Immature natural killer cell (primary cell): ENCODE measurements at regions not wholly inside any gene's neighbourhood (a gene's known extent, or its start where the extent isn't known, plus 50 kb on each side); places are given as distances from the start of the nearest gene placed in this dataset.

ENCODE experiments used
- DNase-seq, 3 donors: peaks; one replicate each; pipeline ENCODE4 v3.0.0; 2022; ENCODE audit warnings: mixed read lengths in 1 of 3
- H3K27ac Mint-ChIP-seq, 6 donors: one replicate each; pipeline ENCODE4 v1.8.0; 2020; ENCODE audit warnings: mixed read lengths in 6 of 6, mild to moderate bottlenecking in 5 of 6, inconsistent platforms in 4 of 6, moderate library complexity in 3 of 6
- H3K27me3 Mint-ChIP-seq, 3 donors: one replicate each; pipeline ENCODE4 v1.8.0; 2020 to 2021; ENCODE audit warnings: low read depth in 3 of 3, mild to moderate bottlenecking in 3 of 3, mixed read lengths in 3 of 3, moderate library complexity in 3 of 3, inconsistent platforms in 1 of 3
- H3K36me3 Mint-ChIP-seq, 3 donors: one replicate each; pipeline ENCODE4 v1.8.0; 2020; ENCODE audit warnings: mixed read lengths in 3 of 3, inconsistent platforms in 2 of 3, mild to moderate bottlenecking in 2 of 3
- H3K4me1 Mint-ChIP-seq, 2 donors: one replicate each; pipeline ENCODE4 v1.8.0; 2020; ENCODE audit warnings: inconsistent platforms in 2 of 2, mild to moderate bottlenecking in 2 of 2, mixed read lengths in 2 of 2, moderate library complexity in 1 of 2
- H3K4me3 Mint-ChIP-seq, 5 donors: one replicate each; pipeline ENCODE4 v1.8.0; 2020; ENCODE audit warnings: mild to moderate bottlenecking in 5 of 5, mixed read lengths in 5 of 5, inconsistent platforms in 3 of 5, moderate library complexity in 3 of 5
- H3K9me3 Mint-ChIP-seq, 6 donors: one replicate each; pipeline ENCODE4 v1.8.0; 2020; ENCODE audit warnings: mild to moderate bottlenecking in 6 of 6, mixed read lengths in 6 of 6, inconsistent platforms in 4 of 6, moderate library complexity in 3 of 6

DNA sequence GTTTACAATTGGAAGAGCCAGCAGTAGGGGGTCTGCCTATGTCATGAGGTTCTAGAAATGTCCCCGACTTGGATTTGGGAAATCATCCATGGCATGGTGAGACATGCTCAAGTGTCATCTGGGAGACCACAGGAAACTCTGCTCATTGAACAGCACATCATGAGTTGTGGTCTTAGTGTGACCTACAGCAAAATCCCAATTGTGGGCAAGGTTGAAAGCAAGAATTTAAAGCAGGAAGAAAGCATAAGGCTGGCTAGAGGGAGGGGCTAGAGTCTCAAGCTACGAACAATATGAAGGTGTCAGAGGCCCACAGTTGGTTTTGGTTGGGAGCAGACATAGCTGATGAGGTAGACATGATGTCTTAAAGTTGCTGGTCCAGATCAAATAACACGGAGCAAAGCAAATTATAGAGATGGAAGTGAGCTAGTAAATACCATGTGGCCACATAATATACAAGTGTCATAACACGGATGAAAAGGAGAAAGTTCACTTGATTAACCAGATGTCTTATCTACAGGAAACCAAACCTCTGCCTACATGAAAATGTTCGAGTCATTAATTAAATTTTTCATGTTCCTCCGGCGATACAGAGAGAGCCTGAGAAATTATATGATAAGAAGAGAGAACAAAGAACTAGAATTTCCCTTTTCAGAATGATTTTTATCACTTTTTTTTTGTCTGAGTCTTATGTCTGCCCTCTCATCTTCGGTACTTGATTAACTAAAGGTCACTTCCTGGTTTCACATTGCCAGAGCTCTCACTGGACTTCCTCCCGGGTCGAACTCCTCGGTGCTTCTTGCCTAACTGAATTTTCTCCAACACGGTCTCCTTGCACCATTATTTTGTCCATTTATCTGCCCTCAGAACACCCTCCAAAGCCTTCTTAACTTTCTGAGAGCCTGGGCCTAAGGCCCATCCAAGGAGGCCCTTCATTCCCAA, 67.5 kb upstream of the DUSP10 start:
- H3K27ac Mint-ChIP-seq: peak overlapping the region; percentile 63 to 92 (median 81)
- H3K9me3 Mint-ChIP-seq: peaks cover 0 to 2% (median 0%) of the 10 kb centered on the region in 6 donors
- H3K4me3 Mint-ChIP-seq: peak overlapping the region; percentile 52 to 77 (median 61)
- H3K27me3 Mint-ChIP-seq: peaks cover 2 to 8% (median 3%) of the 10 kb centered on the region in 3 donors
- peak; percentile 55 to 66 (median 62) for DNase-seq
- H3K36me3 Mint-ChIP-seq: peaks cover 0 to 3% (median 0%) of the 10 kb centered on the region in 3 donors
- H3K4me1 Mint-ChIP-seq: peaks cover 33 to 38% of the 10 kb centered on the region in 2 donors

DNA sequence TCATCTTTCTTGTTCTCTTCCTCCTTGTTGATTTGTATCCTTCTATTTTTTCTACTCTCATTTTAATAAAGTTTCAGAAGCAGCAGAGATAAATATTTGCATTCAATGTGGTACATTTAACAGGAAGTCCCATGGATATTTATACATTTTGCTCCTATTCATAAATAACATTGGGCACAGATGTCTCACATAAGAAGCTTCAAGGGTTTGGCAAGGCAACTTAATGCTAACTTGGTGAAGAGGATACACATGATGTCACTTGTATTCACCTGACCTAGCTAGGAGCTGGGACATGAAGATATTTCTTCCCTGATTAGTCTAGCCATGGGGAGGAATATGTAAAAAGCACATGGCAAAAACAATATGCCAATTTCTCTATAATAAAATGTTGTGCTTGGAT, 65.1 kb upstream of the DUSP10 start:
- no peak for DNase-seq
- peaks cover 0 to 3% (median 0%) of the 10 kb centered on the region in 3 donors for H3K36me3 Mint-ChIP-seq
- peaks cover 0 to 2% (median 0%) of the 10 kb centered on the region in 6 donors for H3K9me3 Mint-ChIP-seq
- peak overlapping the region in 2 of 6 donors; percentile 1 to 3 for H3K27ac Mint-ChIP-seq
- no peak overlapping the region for H3K4me3 Mint-ChIP-seq
- H3K4me1 Mint-ChIP-seq: peaks cover 33 to 38% of the 10 kb centered on the region in 2 donors
- peaks cover 2 to 4% (median 3%) of the 10 kb centered on the region in 3 donors for H3K27me3 Mint-ChIP-seq

DNA sequence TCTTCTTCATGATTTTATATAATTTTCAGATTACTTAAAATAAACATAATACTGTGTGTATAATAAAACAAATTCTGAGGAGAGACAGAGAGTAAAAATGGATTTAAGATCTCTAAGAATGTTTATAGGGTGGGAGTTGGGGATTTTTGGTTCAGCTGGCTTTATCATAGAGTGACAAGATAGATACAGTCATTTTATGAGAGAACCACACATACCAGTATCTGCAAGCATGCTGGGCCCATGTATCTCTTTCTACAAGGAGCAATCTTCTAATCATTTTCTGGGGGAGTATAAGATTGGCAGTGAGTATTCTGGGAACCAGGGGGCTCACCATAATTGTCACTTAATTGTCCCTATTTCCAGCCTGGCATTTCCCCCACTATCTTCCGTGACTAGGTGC, 64.3 kb upstream of the DUSP10 start:
- H3K4me3 Mint-ChIP-seq: no peak overlapping the region
- no peak for DNase-seq
- peaks cover 2 to 3% (median 2%) of the 10 kb centered on the region in 3 donors for H3K27me3 Mint-ChIP-seq
- peaks cover 32 to 39% of the 10 kb centered on the region in 2 donors for H3K4me1 Mint-ChIP-seq
- peak overlapping the region in 2 of 6 donors; percentile 1 to 3 for H3K27ac Mint-ChIP-seq
- H3K36me3 Mint-ChIP-seq: peaks cover 0 to 3% (median 0%) of the 10 kb centered on the region in 3 donors
- H3K9me3 Mint-ChIP-seq: peaks cover 0 to 2% (median 0%) of the 10 kb centered on the region in 6 donors

GRCh38 chr1:221805121-221805520, 63.2 kb upstream of the DUSP10 start:
- Mint-ChIP-seq H3K4me1 (peaks cover 25 to 39% of the 10 kb centered on the region in 2 donors), H3K36me3 (peaks cover 0 to 1% (median 0%) of the 10 kb centered on the region in 3 donors), H3K4me3 (no peak overlapping the region), H3K27ac (peak overlapping the region in 1 of 6 donors; percentile 61), H3K9me3 (peaks cover 0 to 2% (median 0%) of the 10 kb centered on the region in 6 donors), H3K27me3 (peaks cover 2% of the 10 kb centered on the region in 3 donors)
- no peak for DNase-seq

DNA sequence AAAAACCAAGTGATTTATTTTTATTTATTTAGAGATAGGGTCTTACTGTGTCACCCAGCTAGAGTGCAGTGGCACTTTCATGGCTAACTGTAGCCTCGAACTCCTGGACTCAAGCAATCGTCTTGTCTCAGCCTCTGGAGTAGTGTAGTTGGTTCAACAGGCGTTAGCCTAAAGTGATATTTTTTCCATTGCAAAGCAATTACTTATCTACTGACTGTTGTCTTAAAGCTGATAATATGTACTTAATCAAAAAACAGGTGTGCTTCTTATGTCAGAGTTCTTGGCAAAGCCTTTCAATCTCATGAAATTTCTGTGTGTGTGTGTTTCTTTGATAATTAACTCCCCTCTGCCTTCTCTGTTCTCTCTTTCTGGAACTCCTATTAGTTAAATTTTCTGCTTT, 62.4 kb upstream of the DUSP10 start:
- Mint-ChIP-seq H3K36me3 (no peaks in the 10 kb centered on the region), H3K9me3 (peaks cover 0 to 2% (median 0%) of the 10 kb centered on the region in 6 donors), H3K27me3 (peaks cover 2% of the 10 kb centered on the region in 3 donors), H3K27ac (no peak overlapping the region), H3K4me1 (peaks cover 17 to 31% of the 10 kb centered on the region in 2 donors), H3K4me3 (no peak overlapping the region)
- no peak for DNase-seq

DNA sequence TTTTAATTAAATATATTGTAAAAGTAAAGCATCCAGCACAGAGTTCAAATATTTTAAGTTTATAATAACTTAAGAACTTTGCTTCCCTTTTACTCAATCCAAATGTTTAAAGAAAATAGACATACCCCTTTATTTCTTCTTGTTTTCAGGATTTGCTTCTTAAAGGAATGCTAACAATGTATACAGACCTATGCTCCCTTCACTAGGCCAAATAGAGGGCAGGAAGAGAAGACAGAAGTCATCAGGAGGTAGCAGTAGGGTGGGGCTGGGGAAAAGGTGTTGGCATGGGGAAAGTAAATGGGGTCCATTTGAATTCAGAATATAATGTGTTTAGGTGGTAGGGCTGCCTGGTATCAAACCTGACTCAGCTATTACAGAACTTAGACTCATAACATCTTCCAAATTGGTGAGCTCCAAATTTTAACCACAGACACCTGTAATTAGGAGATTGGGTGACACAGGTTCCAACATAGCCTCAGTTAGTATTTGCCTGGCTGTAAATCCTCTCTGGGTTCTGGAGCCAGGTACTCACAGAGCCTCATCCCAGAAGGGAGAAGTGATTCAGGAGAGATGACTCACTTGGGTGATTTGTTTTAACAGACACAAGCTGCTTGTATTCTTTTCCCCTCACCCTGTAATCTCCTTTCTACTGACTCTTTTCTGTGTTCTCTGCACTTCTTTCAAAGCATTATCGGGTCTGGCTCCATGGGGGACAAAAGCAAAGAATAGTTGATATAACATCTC, 60.1 kb upstream of the DUSP10 start:
- Mint-ChIP-seq H3K4me3 (no peak overlapping the region), H3K27ac (peak overlapping the region in 1 of 6 donors; percentile 17)

GRCh38 chr1:221801251-221801661, 59.4 kb upstream of the DUSP10 start:
- Mint-ChIP-seq H3K36me3 (no peaks in the 10 kb centered on the region), H3K27ac (peak overlapping the region in 3 of 6 donors; percentile 2 to 56 (median 14)), H3K4me1 (peaks cover 7 to 16% of the 10 kb centered on the region in 2 donors), H3K4me3 (no peak overlapping the region), H3K27me3 (peaks cover 0 to 2% (median 2%) of the 10 kb centered on the region in 3 donors), H3K9me3 (peaks cover 0 to 2% (median 0%) of the 10 kb centered on the region in 6 donors)
- DNase-seq: peak in 1 of 3 donors; percentile 26

More for the DNA sequence above, 60.1 kb upstream of the DUSP10 start:
- Mint-ChIP-seq H3K9me3 (peaks cover 0 to 2% (median 0%) of the 10 kb centered on the region in 6 donors), H3K27me3 (peaks cover 0 to 2% (median 2%) of the 10 kb centered on the region in 3 donors), H3K4me1 (peaks cover 7 to 16% of the 10 kb centered on the region in 2 donors), H3K36me3 (no peaks in the 10 kb centered on the region)
- no peak for DNase-seq

GRCh38 chr1:221800831-221801230, 58.9 kb upstream of the DUSP10 start:
- peak overlapping the region in 3 of 6 donors; percentile 2 to 56 (median 14) for H3K27ac Mint-ChIP-seq
- H3K4me1 Mint-ChIP-seq: peaks cover 7 to 16% of the 10 kb centered on the region in 2 donors
- H3K27me3 Mint-ChIP-seq: peaks cover 0 to 2% (median 2%) of the 10 kb centered on the region in 3 donors
- no peak overlapping the region for H3K4me3 Mint-ChIP-seq
- DNase-seq: no peak
- peaks cover 0 to 2% (median 0%) of the 10 kb centered on the region in 6 donors for H3K9me3 Mint-ChIP-seq
- no peaks in the 10 kb centered on the region for H3K36me3 Mint-ChIP-seq

DNA sequence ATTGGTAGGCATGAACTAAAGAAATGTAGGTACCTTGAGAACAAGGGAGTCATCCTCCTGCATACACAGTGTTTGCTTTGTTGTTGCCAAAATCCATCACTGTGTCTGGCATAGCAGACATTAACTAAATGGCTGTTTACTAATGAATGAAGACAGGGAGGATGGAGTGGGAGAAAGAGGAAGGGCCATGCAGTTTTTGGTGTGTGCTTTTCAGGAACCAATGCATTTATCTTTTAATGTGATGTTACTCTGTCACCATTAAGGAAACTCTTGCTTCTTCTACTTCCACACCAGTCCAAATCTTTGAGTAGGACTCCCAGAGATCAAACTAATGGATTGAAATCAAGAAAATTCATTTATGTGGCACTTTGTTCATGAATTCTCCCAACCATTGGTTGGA, 55.6 kb upstream of the DUSP10 start:
- peaks cover 28 to 49% of the 10 kb centered on the region in 2 donors for H3K4me1 Mint-ChIP-seq
- no peaks in the 10 kb centered on the region for H3K36me3 Mint-ChIP-seq
- no peak overlapping the region for H3K4me3 Mint-ChIP-seq
- peaks cover 0 to 2% (median 0%) of the 10 kb centered on the region in 6 donors for H3K9me3 Mint-ChIP-seq
- DNase-seq: no peak
- H3K27me3 Mint-ChIP-seq: peaks cover 9 to 11% (median 9%) of the 10 kb centered on the region in 3 donors
- peak overlapping the region in 1 of 6 donors; percentile 41 for H3K27ac Mint-ChIP-seq

DNA sequence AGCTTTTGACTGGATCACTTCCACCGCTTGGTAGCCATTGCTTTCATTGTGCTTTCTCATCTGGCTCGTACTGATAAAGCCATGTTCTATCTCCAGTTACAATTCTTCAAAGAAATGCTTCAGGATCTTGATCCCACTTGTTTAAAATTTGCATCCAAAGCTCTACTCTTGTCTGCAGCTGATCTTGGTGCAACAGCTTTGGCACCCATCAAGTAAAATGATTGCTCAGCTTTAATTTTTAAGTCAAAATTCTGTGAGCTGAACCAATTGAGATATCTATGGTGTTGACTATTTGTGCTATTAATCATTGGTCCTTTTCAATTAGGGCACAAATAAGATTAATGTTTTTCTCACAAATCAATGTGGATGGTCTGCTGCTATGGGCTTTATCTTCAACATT, 54.8 kb upstream of the DUSP10 start:
- no peak overlapping the region for H3K4me3 Mint-ChIP-seq
- peaks cover 0 to 2% (median 0%) of the 10 kb centered on the region in 6 donors for H3K9me3 Mint-ChIP-seq
- peaks cover 30 to 52% of the 10 kb centered on the region in 2 donors for H3K4me1 Mint-ChIP-seq
- peaks cover 9 to 11% (median 11%) of the 10 kb centered on the region in 3 donors for H3K27me3 Mint-ChIP-seq
- no peaks in the 10 kb centered on the region for H3K36me3 Mint-ChIP-seq
- peak overlapping the region in 1 of 6 donors; percentile 41 for H3K27ac Mint-ChIP-seq
- no peak for DNase-seq

DNA sequence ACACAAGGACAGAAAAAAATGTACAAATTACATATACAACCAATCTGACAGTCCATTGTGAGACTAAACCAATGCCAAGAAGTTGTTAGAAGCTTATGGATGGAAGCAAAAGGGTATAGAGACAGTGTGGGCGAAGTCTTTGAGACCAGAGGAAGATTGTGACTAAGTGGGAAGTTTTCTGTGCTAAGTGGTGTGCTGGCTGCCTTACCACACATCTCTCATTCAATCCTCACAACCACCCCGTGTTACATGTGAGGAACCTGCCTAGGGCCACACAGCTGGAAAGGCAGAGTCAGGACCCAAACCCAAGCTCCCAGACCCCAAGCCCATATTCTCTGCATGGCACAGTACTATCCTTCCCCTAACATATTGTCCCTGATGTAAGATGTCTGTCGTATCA, 53.5 kb upstream of the DUSP10 start:
- peaks cover 9 to 11% (median 11%) of the 10 kb centered on the region in 3 donors for H3K27me3 Mint-ChIP-seq
- no peak for DNase-seq
- H3K4me3 Mint-ChIP-seq: no peak overlapping the region
- H3K36me3 Mint-ChIP-seq: no peaks in the 10 kb centered on the region
- H3K27ac Mint-ChIP-seq: peak overlapping the region in 5 of 6 donors; percentile 40 to 99 (median 82)
- peaks cover 23 to 39% of the 10 kb centered on the region in 2 donors for H3K4me1 Mint-ChIP-seq
- H3K9me3 Mint-ChIP-seq: peaks cover 0 to 2% (median 0%) of the 10 kb centered on the region in 6 donors

GRCh38 chr1:221794935-221795334, 53.0 kb upstream of the DUSP10 start:
- Mint-ChIP-seq H3K9me3 (peaks cover 0 to 2% (median 0%) of the 10 kb centered on the region in 6 donors), H3K4me3 (peak overlapping the region in 1 of 5 donors; percentile 3), H3K27me3 (peaks cover 9 to 11% (median 11%) of the 10 kb centered on the region in 3 donors)

DNA sequence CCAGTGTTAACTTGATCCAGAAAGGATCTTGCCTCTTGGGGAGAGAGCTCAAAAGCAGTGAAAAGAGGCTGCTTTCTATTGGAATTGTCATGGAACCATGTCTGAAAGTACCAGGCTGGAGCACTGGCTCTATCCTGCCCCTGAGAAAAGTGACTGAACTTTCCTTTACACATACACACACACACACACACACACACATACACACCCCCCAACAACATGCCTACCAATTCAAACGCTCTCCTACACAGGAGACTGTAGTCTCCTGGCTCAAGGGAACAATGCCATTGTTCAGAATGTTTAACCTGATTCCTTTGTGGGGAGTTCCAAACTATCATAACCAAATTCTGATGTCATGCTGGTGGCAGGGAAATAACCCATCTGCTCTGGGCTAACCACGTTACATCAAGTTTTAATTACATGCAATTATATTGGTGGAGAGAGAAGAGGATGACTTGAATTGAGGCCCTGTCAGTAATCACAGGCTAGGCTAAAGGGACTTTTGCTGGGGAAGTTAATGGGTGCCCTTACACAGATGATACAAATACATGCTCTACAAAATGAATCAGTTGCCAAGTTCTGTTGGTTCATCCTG, 52.3 kb upstream of the DUSP10 start:
- H3K36me3 Mint-ChIP-seq: no peaks in the 10 kb centered on the region
- peaks cover 9 to 12% (median 11%) of the 10 kb centered on the region in 3 donors for H3K27me3 Mint-ChIP-seq
- peak overlapping the region; percentile 48 to 78 (median 63) for H3K4me3 Mint-ChIP-seq
- peak; percentile 55 to 75 (median 57) for DNase-seq
- peaks cover 0 to under 1% (median 0%) of the 10 kb centered on the region in 6 donors for H3K9me3 Mint-ChIP-seq
- H3K27ac Mint-ChIP-seq: peak overlapping the region; percentile 20 to 99 (median 98)
- peaks cover 23 to 36% of the 10 kb centered on the region in 2 donors for H3K4me1 Mint-ChIP-seq

More at GRCh38 chr1:221794935-221795334, 53.0 kb upstream of the DUSP10 start:
- Mint-ChIP-seq H3K4me1 (peaks cover 23 to 36% of the 10 kb centered on the region in 2 donors), H3K36me3 (no peaks in the 10 kb centered on the region), H3K27ac (peak overlapping the region; percentile 35 to 99 (median 98))
- DNase-seq: no peak
